ENCODE measurements at regions not wholly inside any gene's neighbourhood (a gene's known extent, or its start where the extent isn't known, plus 50 kb on each side); places are given as distances from the start of the nearest gene placed in this dataset.

GRCh38 chr18:34971313-34971712 lies 69.9 kb upstream of the MAPRE2 start:
- no peaks in the 10 kb centered on the region for H3K36me3 Mint-ChIP-seq (ENCODE audit: low read depth)
- H3K4me1 Mint-ChIP-seq = peaks cover 17% of the 10 kb centered on the region
- no peak overlapping the region for H3K27ac Mint-ChIP-seq
- peaks cover 8% of the 10 kb centered on the region for H3K9me3 Mint-ChIP-seq
- peaks cover 10% of the 10 kb centered on the region for H3K27me3 Mint-ChIP-seq
- DNase-seq (no peak), ATAC-seq (peak; percentile 15)
- H3K4me3 Mint-ChIP-seq = no peak overlapping the region

GRCh38 chr18:34972765-34973414 lies 68.3 kb upstream of the MAPRE2 start:
- H3K4me3 Mint-ChIP-seq = no peak overlapping the region
- ATAC-seq (peak; percentile 31), DNase-seq (no peak)
- H3K27me3 Mint-ChIP-seq = peaks cover 13% of the 10 kb centered on the region
- H3K4me1 Mint-ChIP-seq = peaks cover 23% of the 10 kb centered on the region
- no peak overlapping the region for H3K27ac Mint-ChIP-seq
- H3K36me3 Mint-ChIP-seq (ENCODE audit: low read depth) = no peaks in the 10 kb centered on the region
- H3K9me3 Mint-ChIP-seq = peaks cover 8% of the 10 kb centered on the region

GRCh38 chr18:34976123-34976522 lies 65.1 kb upstream of the MAPRE2 start:
- H3K27me3 Mint-ChIP-seq = peaks cover 13% of the 10 kb centered on the region
- DNase-seq = no peak
- peaks cover 41% of the 10 kb centered on the region for H3K4me1 Mint-ChIP-seq
- H3K4me3 Mint-ChIP-seq = peak overlapping the region; percentile 83
- no peaks in the 10 kb centered on the region for H3K36me3 Mint-ChIP-seq (ENCODE audit: low read depth)
- no peak for ATAC-seq
- H3K9me3 Mint-ChIP-seq = peaks cover 8% of the 10 kb centered on the region
- H3K27ac Mint-ChIP-seq = peak overlapping the region; percentile 19

- Mint-ChIP-seq H3K4me3 (peak overlapping the region; percentile 83), H3K4me1 (peaks cover 39% of the 10 kb centered on the region), H3K27me3 (peaks cover 13% of the 10 kb centered on the region), H3K27ac (peak overlapping the region; percentile 19), H3K36me3 (ENCODE audit: low read depth) (no peaks in the 10 kb centered on the region), H3K9me3 (peaks cover 8% of the 10 kb centered on the region)
- no peak for ATAC-seq
- DNase-seq = no peak
These were observed 64.7 kb upstream of the MAPRE2 start for GRCh38 chr18:34976534-34976898.

GRCh38 chr18:34976899-34977837 lies 64.0 kb upstream of the MAPRE2 start:
- Mint-ChIP-seq H3K4me1 (peaks cover 41% of the 10 kb centered on the region), H3K27me3 (peaks cover 13% of the 10 kb centered on the region), H3K4me3 (peak overlapping the region; percentile 83), H3K27ac (no peak overlapping the region), H3K36me3 (ENCODE audit: low read depth) (no peaks in the 10 kb centered on the region), H3K9me3 (peaks cover 8% of the 10 kb centered on the region)
- DNase-seq (peak; percentile 79), ATAC-seq (peak; percentile 48)

GRCh38 chr18:34977838-34978532 lies 63.2 kb upstream of the MAPRE2 start:
- H3K9me3 Mint-ChIP-seq = peaks cover 5% of the 10 kb centered on the region
- DNase-seq = peak; percentile 74

GRCh38 chr18:34978533-34978893 lies 62.7 kb upstream of the MAPRE2 start:
- H3K4me3 Mint-ChIP-seq = peak overlapping the region; percentile 83
- no peak for ATAC-seq
- H3K27me3 Mint-ChIP-seq = peaks cover 13% of the 10 kb centered on the region
- no peaks in the 10 kb centered on the region for H3K9me3 Mint-ChIP-seq
- no peaks in the 10 kb centered on the region for H3K36me3 Mint-ChIP-seq (ENCODE audit: low read depth)
- H3K27ac Mint-ChIP-seq = peak overlapping the region; percentile 86
- DNase-seq = no peak
- H3K4me1 Mint-ChIP-seq = peaks cover 32% of the 10 kb centered on the region

More at GRCh38 chr18:34977838-34978532, 63.2 kb upstream of the MAPRE2 start:
- peak overlapping the region; percentile 86 for H3K27ac Mint-ChIP-seq
- peak; percentile 24 for ATAC-seq
- no peaks in the 10 kb centered on the region for H3K36me3 Mint-ChIP-seq (ENCODE audit: low read depth)
- peaks cover 36% of the 10 kb centered on the region for H3K4me1 Mint-ChIP-seq
- H3K27me3 Mint-ChIP-seq = peaks cover 13% of the 10 kb centered on the region
- H3K4me3 Mint-ChIP-seq = peak overlapping the region; percentile 83

GRCh38 chr18:34978953-34979608 lies 62.1 kb upstream of the MAPRE2 start:
- H3K27me3 Mint-ChIP-seq = peaks cover 13% of the 10 kb centered on the region
- peaks cover 30% of the 10 kb centered on the region for H3K4me1 Mint-ChIP-seq
- no peaks in the 10 kb centered on the region for H3K9me3 Mint-ChIP-seq
- DNase-seq (peak; percentile 76), ATAC-seq (peak; percentile 87)
- H3K27ac Mint-ChIP-seq = peak overlapping the region; percentile 86
- peak overlapping the region; percentile 83 for H3K4me3 Mint-ChIP-seq
- no peaks in the 10 kb centered on the region for H3K36me3 Mint-ChIP-seq (ENCODE audit: low read depth)

- H3K4me3 Mint-ChIP-seq = no peak overlapping the region
- no peak for DNase-seq
- H3K9me3 Mint-ChIP-seq = no peaks in the 10 kb centered on the region
- H3K27ac Mint-ChIP-seq = no peak overlapping the region
- ATAC-seq = no peak
- H3K27me3 Mint-ChIP-seq = peaks cover 1% of the 10 kb centered on the region
- peaks cover 25% of the 10 kb centered on the region for H3K4me1 Mint-ChIP-seq
- H3K36me3 Mint-ChIP-seq (ENCODE audit: low read depth) = no peaks in the 10 kb centered on the region
These were observed 59.7 kb upstream of the MAPRE2 start for GRCh38 chr18:34981487-34981886.

GRCh38 chr18:34985963-34986362 lies 55.2 kb upstream of the MAPRE2 start:
- Mint-ChIP-seq H3K36me3 (ENCODE audit: low read depth) (no peaks in the 10 kb centered on the region), H3K4me3 (no peak overlapping the region), H3K9me3 (no peaks in the 10 kb centered on the region), H3K4me1 (peaks cover 2% of the 10 kb centered on the region), H3K27me3 (no peaks in the 10 kb centered on the region), H3K27ac (no peak overlapping the region)
- no peak for DNase-seq
- no peak for ATAC-seq

GRCh38 chr18:34990597-34990996 lies 50.6 kb upstream of the MAPRE2 start:
- no peaks in the 10 kb centered on the region for H3K27me3 Mint-ChIP-seq
- DNase-seq (no peak), ATAC-seq (no peak)
- H3K36me3 Mint-ChIP-seq (ENCODE audit: low read depth) = no peaks in the 10 kb centered on the region
- no peaks in the 10 kb centered on the region for H3K9me3 Mint-ChIP-seq
- peaks cover 7% of the 10 kb centered on the region for H3K4me1 Mint-ChIP-seq
- no peak overlapping the region for H3K27ac Mint-ChIP-seq
- no peak overlapping the region for H3K4me3 Mint-ChIP-seq

- Mint-ChIP-seq H3K27me3 (no peaks in the 10 kb centered on the region), H3K4me1 (peaks cover 7% of the 10 kb centered on the region), H3K9me3 (no peaks in the 10 kb centered on the region), H3K27ac (no peak overlapping the region), H3K36me3 (ENCODE audit: low read depth) (no peaks in the 10 kb centered on the region), H3K4me3 (no peak overlapping the region)
- ATAC-seq (no peak), DNase-seq (no peak)
These were observed 50.1 kb upstream of the MAPRE2 start for GRCh38 chr18:34991152-34991551.

Data from activated naive CD8-positive, alpha-beta T cell treated with anti-CD3 and anti-CD28 coated beads, Interleukin-2, amount 50 U/mL, for 24 hours (primary cell).